Ascending aorta (tissue), 2 donors: ENCODE measurements at regions not wholly inside any gene's neighbourhood (a gene's known extent, or its start where the extent isn't known, plus 50 kb on each side); places are given as distances from the start of the nearest gene placed in this dataset.
"Not testable (repeated sequence)": the region's sequence is repeated elsewhere in the genome, so short reads cannot be mapped to it uniquely, and the experiment has no call there.

Source experiments
- DNase-seq, 2 donors: peaks; one replicate each; pipeline ENCODE4 v3.0.0-alpha.2; 2019; ENCODE audit warnings: low spot score in 2 of 2
- H3K27ac ChIP-seq, 2 donors: fragments of 200-600 bp; sonication (generic); one replicate each; pipeline ENCODE4 v1.5.1; 2016 to 2017; ENCODE audit warnings: mild to moderate bottlenecking in 1 of 2
- H3K27me3 ChIP-seq: fragments of 200-600 bp; sonication (generic); one replicate; pipeline ENCODE4 v1.5.1; 2017
- H3K36me3 ChIP-seq, 2 donors: fragments of 200-600 bp; sonication (generic); one replicate each; pipeline ENCODE4 v1.5.1; 2016
- H3K4me1 ChIP-seq, 2 donors: fragments of 200-600 bp; sonication (generic); one replicate each; pipeline ENCODE4 v1.5.1; 2016 to 2017; ENCODE audit warnings: mild to moderate bottlenecking in 1 of 2
- H3K4me3 ChIP-seq, 2 donors: fragments of 200-600 bp; sonication (generic); one replicate each; pipeline ENCODE4 v1.5.1; 2016 to 2017; ENCODE audit warnings: mild to moderate bottlenecking in 1 of 2
- H3K9me3 ChIP-seq, 2 donors: fragments of 200-600 bp; sonication (generic); one replicate each; pipeline ENCODE4 v1.5.1; 2016
- intact Hi-C: fragments of 100-400 bp; cut with DNase I; formaldehyde crosslinking; loops from one replicate; pipeline ENCODE4 v1.15.1; 2023
- TF ChIP-seq, protein P1 (sequence below), 3 experiments: fragments of 200-600 bp in 2 of 3; fragments of 450-650 bp in 1 of 3; sonication (generic) in 2 of 3; IDR thresholded peaks; one replicate each; pipeline ENCODE4 v1.5.1; 2016 to 2019; ENCODE audit warnings: antibody characterized with exemption in 3 of 3, mild to moderate bottlenecking in 1 of 3, moderate library complexity in 1 of 3

DNA sequence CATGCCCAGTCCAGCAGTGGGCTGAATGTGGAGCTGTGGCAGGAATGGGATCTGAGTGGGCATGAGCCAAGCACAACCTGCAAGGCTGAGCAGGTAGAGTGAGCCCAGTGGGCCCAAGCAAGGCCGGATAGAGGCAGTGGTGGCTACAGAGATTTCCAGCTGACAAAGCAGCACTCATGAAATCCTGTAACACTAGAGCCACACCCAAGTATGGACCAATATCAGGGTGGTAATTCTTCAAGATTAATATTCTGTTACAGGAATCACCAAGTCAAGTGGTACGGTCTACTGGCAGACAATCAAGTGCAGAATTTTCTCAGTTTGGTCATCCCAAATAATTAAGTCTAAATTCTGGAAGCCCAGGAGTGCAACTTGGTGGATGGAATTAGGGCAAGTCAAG lies 132.4 kb upstream of the ENPEP start:
- no peaks in the 10 kb centered on the region for H3K27me3 ChIP-seq
- H3K9me3 ChIP-seq: no peaks in the 10 kb centered on the region
- no peaks in the 10 kb centered on the region for H3K4me1 ChIP-seq
- H3K4me3 ChIP-seq: no peak overlapping the region
- no peak for DNase-seq
- intact Hi-C loops: no loop called here
- TF ChIP-seq, protein P1, sequence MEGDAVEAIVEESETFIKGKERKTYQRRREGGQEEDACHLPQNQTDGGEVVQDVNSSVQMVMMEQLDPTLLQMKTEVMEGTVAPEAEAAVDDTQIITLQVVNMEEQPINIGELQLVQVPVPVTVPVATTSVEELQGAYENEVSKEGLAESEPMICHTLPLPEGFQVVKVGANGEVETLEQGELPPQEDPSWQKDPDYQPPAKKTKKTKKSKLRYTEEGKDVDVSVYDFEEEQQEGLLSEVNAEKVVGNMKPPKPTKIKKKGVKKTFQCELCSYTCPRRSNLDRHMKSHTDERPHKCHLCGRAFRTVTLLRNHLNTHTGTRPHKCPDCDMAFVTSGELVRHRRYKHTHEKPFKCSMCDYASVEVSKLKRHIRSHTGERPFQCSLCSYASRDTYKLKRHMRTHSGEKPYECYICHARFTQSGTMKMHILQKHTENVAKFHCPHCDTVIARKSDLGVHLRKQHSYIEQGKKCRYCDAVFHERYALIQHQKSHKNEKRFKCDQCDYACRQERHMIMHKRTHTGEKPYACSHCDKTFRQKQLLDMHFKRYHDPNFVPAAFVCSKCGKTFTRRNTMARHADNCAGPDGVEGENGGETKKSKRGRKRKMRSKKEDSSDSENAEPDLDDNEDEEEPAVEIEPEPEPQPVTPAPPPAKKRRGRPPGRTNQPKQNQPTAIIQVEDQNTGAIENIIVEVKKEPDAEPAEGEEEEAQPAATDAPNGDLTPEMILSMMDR (IDR thresholded peaks at IDR 0.05): no peak
- no peak overlapping the region for H3K27ac ChIP-seq
- no peaks in the 10 kb centered on the region for H3K36me3 ChIP-seq

DNA sequence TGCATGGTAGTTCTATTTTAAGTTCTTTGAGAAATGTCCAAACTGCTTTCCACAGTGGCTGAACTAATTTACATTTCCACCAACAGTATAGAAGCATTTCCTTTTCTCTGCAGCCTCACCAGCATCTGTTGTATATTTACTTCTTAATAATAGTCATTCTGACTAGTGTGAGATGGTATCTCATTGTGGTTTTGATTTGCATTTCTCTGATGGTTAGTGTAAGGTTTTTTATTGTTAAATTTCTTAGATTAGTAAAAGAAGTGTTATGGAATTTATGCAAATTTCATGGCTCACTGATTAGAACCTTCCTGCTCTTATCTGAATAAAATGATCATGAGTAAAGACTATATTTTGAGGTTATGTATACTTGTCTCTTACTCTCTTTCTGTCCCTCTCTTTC lies 134.8 kb upstream of the ENPEP start:
- H3K4me3 ChIP-seq, DNase-seq, H3K9me3 ChIP-seq, H3K27me3 ChIP-seq, H3K27ac ChIP-seq, H3K36me3 ChIP-seq, H3K4me1 ChIP-seq, intact Hi-C loops: not testable (repeated sequence)

DNA sequence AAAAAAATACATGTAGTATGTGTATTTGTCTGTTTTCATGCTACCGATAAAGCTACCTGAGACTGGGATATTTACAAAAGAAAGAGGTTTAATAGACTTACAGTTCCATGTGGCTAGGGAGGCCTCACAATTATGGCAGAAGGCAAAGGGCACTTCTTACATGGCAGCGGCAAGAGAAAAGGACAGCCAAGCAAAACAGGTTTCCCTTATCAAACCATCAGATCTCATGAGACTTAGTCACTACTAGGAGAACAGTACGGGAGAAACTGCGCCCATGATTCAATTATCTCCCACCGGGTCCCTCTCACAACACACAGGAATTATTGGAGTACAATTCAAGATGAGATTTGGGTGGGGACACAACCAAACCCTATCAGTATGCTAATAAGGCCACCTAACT lies 137.0 kb upstream of the ELOVL6 start:
- no peaks in the 10 kb centered on the region for H3K36me3 ChIP-seq
- TF ChIP-seq, protein P1 (IDR thresholded peaks at IDR 0.05): no peak

DNA sequence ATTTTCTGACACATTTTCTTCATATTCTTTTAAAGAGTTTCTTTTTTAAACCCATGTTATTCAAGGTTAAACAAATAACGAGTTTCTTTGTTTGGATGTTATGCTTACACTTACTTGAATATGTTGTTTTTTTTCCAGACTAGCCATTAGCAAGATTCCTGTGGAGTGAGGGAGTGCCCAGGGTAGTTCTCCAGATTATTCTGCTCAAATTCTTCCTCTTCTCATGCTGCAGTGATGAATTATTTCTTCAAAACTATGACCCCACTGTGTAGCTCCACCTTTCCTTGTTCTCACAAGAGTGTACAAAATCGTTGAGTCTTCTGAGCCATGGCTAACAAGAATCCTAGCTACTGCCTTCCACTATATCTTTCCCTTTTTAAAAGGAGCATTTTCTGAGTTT lies 134.1 kb upstream of the ELOVL6 start:
- Histone ChIP-seq H3K4me1 (no peaks in the 10 kb centered on the region), H3K9me3 (no peaks in the 10 kb centered on the region), H3K27ac (no peak overlapping the region), H3K36me3 (no peaks in the 10 kb centered on the region), H3K4me3 (no peak overlapping the region), H3K27me3 (no peaks in the 10 kb centered on the region)
- intact Hi-C loops: no loop called here
- TF ChIP-seq, protein P1 (IDR thresholded peaks at IDR 0.05): no peak
- no peak for DNase-seq

More for the DNA sequence above, 137.0 kb upstream of the ELOVL6 start:
- no peak for DNase-seq
- H3K4me3 ChIP-seq: no peak overlapping the region
- intact Hi-C loops: no loop called here
- H3K27ac ChIP-seq: no peak overlapping the region
- no peaks in the 10 kb centered on the region for H3K4me1 ChIP-seq
- H3K9me3 ChIP-seq: no peaks in the 10 kb centered on the region
- H3K27me3 ChIP-seq: no peaks in the 10 kb centered on the region

DNA sequence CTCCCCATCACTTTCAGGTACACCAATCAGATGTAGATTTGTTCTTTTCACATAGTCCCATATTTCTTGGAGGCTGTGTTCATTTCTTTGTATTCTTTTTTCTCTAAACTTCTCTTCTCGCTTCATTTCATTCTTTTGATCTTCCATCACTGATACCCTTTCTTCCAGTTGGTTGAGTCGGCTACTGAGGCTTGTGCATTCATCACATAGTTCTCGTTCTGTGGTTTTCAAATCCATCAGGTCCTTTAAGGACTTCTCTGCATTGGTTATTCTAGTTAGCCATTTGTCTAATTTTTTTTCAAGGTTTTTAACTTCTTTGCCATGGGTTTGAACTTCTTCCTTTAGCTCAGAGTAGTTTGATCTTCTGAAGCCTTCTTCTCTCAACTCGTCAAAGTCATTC lies 128.0 kb upstream of the ELOVL6 start:
- H3K27ac ChIP-seq, H3K4me1 ChIP-seq, H3K9me3 ChIP-seq, H3K27me3 ChIP-seq, H3K4me3 ChIP-seq, DNase-seq, intact Hi-C loops, H3K36me3 ChIP-seq: not testable (repeated sequence)

DNA sequence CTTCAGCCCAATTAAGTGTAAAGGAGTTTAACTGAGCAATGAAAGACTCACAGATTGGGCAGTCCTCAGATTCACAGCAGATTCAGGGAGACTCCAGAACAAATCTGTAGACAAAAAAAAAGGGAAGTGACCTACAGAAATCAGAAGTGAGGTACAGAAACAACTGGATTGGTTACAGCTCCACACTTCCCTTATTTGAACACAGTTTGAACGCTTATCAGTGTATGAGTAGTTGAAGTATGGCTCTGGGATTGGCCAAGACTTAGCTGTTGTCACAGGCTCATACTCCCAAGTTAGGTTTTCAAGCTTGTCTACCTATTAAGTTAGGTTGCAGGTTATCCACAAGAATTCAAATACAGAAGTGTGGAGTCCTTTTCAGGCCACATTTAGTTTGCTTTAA lies 112.4 kb upstream of the ELOVL6 start:
- H3K36me3 ChIP-seq: no peaks in the 10 kb centered on the region
- intact Hi-C loops: loop anchor here (10.0 kb wide), 1 partner anchor 204 kb away; no protein-coding TSS in a partner anchor
- no peaks in the 10 kb centered on the region for H3K9me3 ChIP-seq
- no peak overlapping the region for H3K4me3 ChIP-seq
- no peak for DNase-seq
- TF ChIP-seq, protein P1 (IDR thresholded peaks at IDR 0.05): no peak
- H3K27ac ChIP-seq: no peak overlapping the region
- no peaks in the 10 kb centered on the region for H3K27me3 ChIP-seq
- no peaks in the 10 kb centered on the region for H3K4me1 ChIP-seq

DNA sequence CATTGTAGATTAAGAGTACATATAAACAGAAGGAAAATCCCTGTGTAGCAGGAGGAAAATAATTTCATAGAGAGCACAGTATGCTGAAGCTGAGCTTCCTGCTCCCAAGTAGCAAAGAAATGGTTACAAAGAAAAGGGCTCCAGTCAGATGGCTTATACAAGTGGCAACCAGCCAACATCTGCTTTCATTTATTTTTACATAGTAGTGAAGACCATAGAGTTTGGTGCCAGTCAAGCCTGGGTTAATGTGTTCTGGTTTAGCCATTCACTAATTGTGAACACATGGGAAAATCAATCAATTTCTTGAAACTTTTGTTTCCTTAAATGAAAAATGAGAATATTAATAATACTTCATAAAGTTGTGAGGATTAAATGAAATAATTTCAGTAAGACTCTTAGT lies 111.3 kb upstream of the ELOVL6 start:
- Histone ChIP-seq H3K4me1 (no peaks in the 10 kb centered on the region), H3K9me3 (no peaks in the 10 kb centered on the region), H3K36me3 (no peaks in the 10 kb centered on the region), H3K27me3 (no peaks in the 10 kb centered on the region), H3K27ac (no peak overlapping the region), H3K4me3 (no peak overlapping the region)
- TF ChIP-seq, protein P1 (IDR thresholded peaks at IDR 0.05): no peak
- intact Hi-C loops: loop anchor here (10.0 kb wide), 1 partner anchor 205 kb away; no protein-coding TSS in a partner anchor
- DNase-seq: no peak
